Upper lobe of left lung (tissue), 6 donors: ENCODE measurements at regions not wholly inside any gene's neighbourhood (a gene's known extent, or its start where the extent isn't known, plus 50 kb on each side); places are given as distances from the start of the nearest gene placed in this dataset.

Source experiments
- ATAC-seq, 2 donors: fragments of 200-7000 bp; cut with Tn5 transposase; one replicate each; pipeline ENCODE4 v1.9.1; 2022; ENCODE audit warnings: mild to moderate bottlenecking in 2 of 2, moderate library complexity in 2 of 2; ENCODE audit not compliant: low FRiP score in 2 of 2
- DNase-seq, 2 donors: peaks; one replicate each; pipeline ENCODE4 v3.0.0-alpha.2; 2019 to 2020
- H3K27ac ChIP-seq, 4 donors: fragments of 200-600 bp; sonication (generic); one replicate each; pipeline ENCODE4 v1.5.1; 2016 to 2019
- H3K27me3 ChIP-seq, 4 donors: fragments of 200-600 bp; sonication (generic); one replicate each; pipeline ENCODE4 v1.5.1; 2017 to 2019
- H3K36me3 ChIP-seq, 4 donors: fragments of 200-600 bp; sonication (generic); one replicate each; pipeline ENCODE4 v1.5.1; 2016 to 2019
- H3K4me1 ChIP-seq, 4 donors: fragments of 200-600 bp; sonication (generic); one replicate each; pipeline ENCODE4 v1.5.1; 2018 to 2019
- H3K4me3 ChIP-seq, 4 donors: fragments of 200-600 bp; sonication (generic); one replicate each; pipeline ENCODE4 v1.5.1; 2017 to 2019; ENCODE audit warnings: mild to moderate bottlenecking in 2 of 4, moderate library complexity in 1 of 4
- H3K9me3 ChIP-seq, 4 donors: fragments of 200-600 bp; sonication (generic); one replicate each; pipeline ENCODE4 v1.5.1; 2018 to 2019
- EP300 ChIP-seq, 4 donors: sonication (generic); formaldehyde crosslinking; IDR thresholded peaks; one replicate each; pipeline ENCODE4 v1.5.1; 2017; ENCODE audit warnings: antibody characterized with exemption in 4 of 4, control low read depth in 2 of 4
- POLR2A ChIP-seq, 4 donors: fragments of 450-650 bp; IDR thresholded peaks; one replicate each; pipeline ENCODE4 v1.5.1; 2016 to 2017; ENCODE audit warnings: antibody characterized with exemption in 4 of 4, mild to moderate bottlenecking in 2 of 4
- POLR2AphosphoS5 ChIP-seq, 2 donors: sonication (generic); formaldehyde crosslinking; IDR thresholded peaks; one replicate each; pipeline ENCODE4 v1.5.1; 2017; ENCODE audit warnings: antibody characterized with exemption in 2 of 2
- WGBS, 2 donors: methylation state at CpG; one replicate each; pipeline ENCODE4 v1.1.5; 2017 to 2018; 5-methylcytosine and 5-hydroxymethylcytosine counted together
- TF ChIP-seq, protein P1 (sequence below), 6 experiments: fragments of 450-650 bp in 4 of 6; fragments of 200-600 bp in 2 of 6; sonication (generic) in 2 of 6; IDR thresholded peaks; one replicate each; pipeline ENCODE4 v1.5.1; 2016 to 2019; ENCODE audit warnings: antibody characterized with exemption in 6 of 6
- donor health status: DM: no; HTN: no; CAD: no; lungs with moderate emphysema.
- donor health status: DM: no; HTN: yes; CAD: no; lungs with severe emphysema.

GRCh38 chr3:150314248-150315004, 93.7 kb upstream of the TSC22D2 start:
- Histone ChIP-seq H3K27me3 (no peaks in the 10 kb centered on the region), H3K4me3 (no peak overlapping the region), H3K27ac (peak overlapping the region in 2 of 4 donors; percentile 3 to 20), H3K36me3 (no peaks in the 10 kb centered on the region), H3K9me3 (no peaks in the 10 kb centered on the region), H3K4me1 (peaks cover 0 to 16% (median 7%) of the 10 kb centered on the region in 4 donors)
- TF ChIP-seq EP300 (IDR thresholded peaks at IDR 0.05) (no peak), POLR2A (IDR thresholded peaks at IDR 0.05) (no peak), POLR2AphosphoS5 (IDR thresholded peaks at IDR 0.05) (no peak)
- TF ChIP-seq, protein P1, sequence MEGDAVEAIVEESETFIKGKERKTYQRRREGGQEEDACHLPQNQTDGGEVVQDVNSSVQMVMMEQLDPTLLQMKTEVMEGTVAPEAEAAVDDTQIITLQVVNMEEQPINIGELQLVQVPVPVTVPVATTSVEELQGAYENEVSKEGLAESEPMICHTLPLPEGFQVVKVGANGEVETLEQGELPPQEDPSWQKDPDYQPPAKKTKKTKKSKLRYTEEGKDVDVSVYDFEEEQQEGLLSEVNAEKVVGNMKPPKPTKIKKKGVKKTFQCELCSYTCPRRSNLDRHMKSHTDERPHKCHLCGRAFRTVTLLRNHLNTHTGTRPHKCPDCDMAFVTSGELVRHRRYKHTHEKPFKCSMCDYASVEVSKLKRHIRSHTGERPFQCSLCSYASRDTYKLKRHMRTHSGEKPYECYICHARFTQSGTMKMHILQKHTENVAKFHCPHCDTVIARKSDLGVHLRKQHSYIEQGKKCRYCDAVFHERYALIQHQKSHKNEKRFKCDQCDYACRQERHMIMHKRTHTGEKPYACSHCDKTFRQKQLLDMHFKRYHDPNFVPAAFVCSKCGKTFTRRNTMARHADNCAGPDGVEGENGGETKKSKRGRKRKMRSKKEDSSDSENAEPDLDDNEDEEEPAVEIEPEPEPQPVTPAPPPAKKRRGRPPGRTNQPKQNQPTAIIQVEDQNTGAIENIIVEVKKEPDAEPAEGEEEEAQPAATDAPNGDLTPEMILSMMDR (IDR thresholded peaks at IDR 0.05), result no peak
- DNase-seq (peak in 1 of 2 donors; percentile 70), ATAC-seq (peak; percentile 41 to 85)
- WGBS, 2 donors, result 38 to 43% methylated on average over 5 of the region's 5 CpGs

DNA sequence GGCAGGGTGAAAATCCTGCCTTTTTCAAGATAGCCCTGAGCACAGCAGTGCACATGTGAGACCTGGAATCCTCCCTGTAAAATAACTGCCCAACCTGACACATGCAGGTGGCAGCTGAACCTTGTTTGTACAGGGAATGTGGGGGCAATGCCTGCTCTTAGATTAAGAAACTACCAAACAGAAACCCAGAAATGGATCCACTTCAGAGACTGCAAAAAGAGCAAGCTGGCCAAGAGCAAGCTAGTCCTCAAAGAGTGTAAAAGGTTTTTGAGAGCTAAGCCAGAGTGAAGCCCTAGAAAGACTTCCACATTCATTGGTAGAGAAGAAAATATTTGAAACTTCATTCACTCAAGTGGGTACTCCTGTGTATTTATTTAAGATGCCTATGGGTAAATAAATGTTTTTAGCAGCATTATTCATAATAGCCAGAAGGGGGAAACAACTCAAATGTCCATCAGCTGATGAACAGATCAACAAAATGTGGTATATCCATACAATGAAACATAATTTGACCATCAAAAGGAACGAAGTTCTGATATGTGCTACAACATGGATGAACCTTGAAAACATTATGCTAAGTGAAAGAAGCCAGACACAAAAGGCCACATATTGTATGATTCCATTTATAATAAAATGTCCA, 96.0 kb upstream of the TSC22D2 start:
- Histone ChIP-seq H3K4me3 (no peak overlapping the region), H3K9me3 (no peaks in the 10 kb centered on the region), H3K4me1 (peaks cover 0 to 16% (median 7%) of the 10 kb centered on the region in 4 donors), H3K27ac (peak overlapping the region in 1 of 4 donors; percentile 41), H3K36me3 (no peaks in the 10 kb centered on the region), H3K27me3 (no peaks in the 10 kb centered on the region)
- DNase-seq (peak in 1 of 2 donors; percentile 41), ATAC-seq (peak; percentile 33 to 82)
- TF ChIP-seq POLR2A (IDR thresholded peaks at IDR 0.05) (no peak), EP300 (IDR thresholded peaks at IDR 0.05) (no peak)
- TF ChIP-seq, protein P1 (IDR thresholded peaks at IDR 0.05), result peak in 3 of 6 experiments; percentile 23 to 56 (median 51)
- WGBS, 2 donors, result 70 to 81% methylated on average over 1 of the region's 1 CpG

- no peak for DNase-seq
- 85 to 96% methylated on average over 1 of the region's 1 CpG for WGBS, 2 donors
- Histone ChIP-seq H3K4me1 (peaks cover 0 to 16% (median 7%) of the 10 kb centered on the region in 4 donors), H3K27ac (peak overlapping the region in 1 of 4 donors; percentile 41), H3K9me3 (no peaks in the 10 kb centered on the region), H3K4me3 (no peak overlapping the region), H3K27me3 (no peaks in the 10 kb centered on the region), H3K36me3 (no peaks in the 10 kb centered on the region)
- ATAC-seq, result no peak
- TF ChIP-seq, protein P1 (IDR thresholded peaks at IDR 0.05), result no peak
- TF ChIP-seq POLR2AphosphoS5 (IDR thresholded peaks at IDR 0.05) (no peak), POLR2A (IDR thresholded peaks at IDR 0.05) (no peak), EP300 (IDR thresholded peaks at IDR 0.05) (no peak)
Measured at GRCh38 chr3:150311156-150311555, 96.9 kb upstream of the TSC22D2 start.

DNA sequence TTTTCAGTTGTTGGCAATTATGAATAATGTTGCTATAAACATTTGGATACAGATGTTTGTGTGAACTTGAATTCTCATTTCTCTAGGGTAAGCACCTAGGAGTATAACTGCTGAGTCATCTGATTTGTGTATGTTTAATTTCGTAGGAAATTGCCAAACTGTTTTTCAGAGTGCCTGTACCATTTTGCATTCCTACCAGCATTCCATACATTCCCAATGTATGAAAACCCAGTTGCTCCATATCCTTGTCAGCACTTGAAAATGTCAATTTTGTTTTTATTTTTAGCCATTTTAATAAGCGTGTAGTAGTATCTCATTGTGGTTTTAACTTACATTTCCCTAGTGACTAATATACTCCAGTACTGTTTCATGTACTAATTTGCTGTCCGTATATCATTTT, 98.5 kb upstream of the TSC22D2 start:
- ATAC-seq (no peak), DNase-seq (no peak)
- no peaks in the 10 kb centered on the region for H3K36me3 ChIP-seq
- peaks cover 0 to 9% (median 3%) of the 10 kb centered on the region in 4 donors for H3K4me1 ChIP-seq
- no peaks in the 10 kb centered on the region for H3K9me3 ChIP-seq
- no peak for TF ChIP-seq EP300 (IDR thresholded peaks at IDR 0.05)
- TF ChIP-seq, protein P1 (IDR thresholded peaks at IDR 0.05), result no peak
- no peak for TF ChIP-seq POLR2AphosphoS5 (IDR thresholded peaks at IDR 0.05)
- no peak for TF ChIP-seq POLR2A (IDR thresholded peaks at IDR 0.05)
- H3K27me3 ChIP-seq, result no peaks in the 10 kb centered on the region
- 78 to 85% methylated on average over 3 of the region's 3 CpGs for WGBS, 2 donors
- H3K27ac ChIP-seq, result no peak overlapping the region
- no peak overlapping the region for H3K4me3 ChIP-seq
